ENCODE measurements at regions not wholly inside any gene's neighbourhood (a gene's known extent, or its start where the extent isn't known, plus 50 kb on each side); places are given as distances from the start of the nearest gene placed in this dataset.
A peak's percentile ranks its signal among the peaks of the same experiment; 100 is the strongest.
"Not testable (repeated sequence)": the region's sequence is repeated elsewhere in the genome, so short reads cannot be mapped to it uniquely, and the experiment has no call there.

- DNase-seq, result no peak
Observed at GRCh38 chr13:95391362-95391761, 90.1 kb upstream of the ABCC4 start.

- DNase-seq, result no peak
Observed at GRCh38 chr13:95391785-95392184, 90.5 kb upstream of the ABCC4 start.

GRCh38 chr13:95392597-95392996, 91.3 kb upstream of the ABCC4 start:
- DNase-seq, result no peak

GRCh38 chr13:95403349-95404140, 102.3 kb upstream of the ABCC4 start:
- DNase-seq, result no peak

GRCh38 chr13:95404141-95404882, 103.1 kb upstream of the ABCC4 start:
- DNase-seq, result peak; percentile 64

- DNase-seq, result no peak
Observed at GRCh38 chr13:95406176-95406575, 104.9 kb upstream of the ABCC4 start.

GRCh38 chr13:95411428-95412040, 110.3 kb upstream of the ABCC4 start:
- no peak for DNase-seq

GRCh38 chr13:95418946-95419345, 117.7 kb upstream of the ABCC4 start:
- DNase-seq, result no peak

GRCh38 chr13:95420501-95420900, 119.2 kb upstream of the ABCC4 start:
- DNase-seq, result no peak

- no peak for DNase-seq
Observed at GRCh38 chr13:95426631-95427030, 125.4 kb upstream of the ABCC4 start.

GRCh38 chr13:95430525-95430924, 122.0 kb upstream of the CLDN10 start:
- not testable (repeated sequence) for DNase-seq

- DNase-seq, result no peak
Observed at GRCh38 chr13:95432141-95432540, 120.4 kb upstream of the CLDN10 start.

- no peak for DNase-seq
Observed at GRCh38 chr13:95433537-95433936, 119.0 kb upstream of the CLDN10 start.

GRCh38 chr13:95434111-95434510, 118.4 kb upstream of the CLDN10 start:
- no peak for DNase-seq

- no peak for DNase-seq
Observed at GRCh38 chr13:95437561-95437960, 115.0 kb upstream of the CLDN10 start.

GRCh38 chr13:95438297-95438696, 114.2 kb upstream of the CLDN10 start:
- DNase-seq, result no peak

GRCh38 chr13:95440441-95441088, 112.0 kb upstream of the CLDN10 start:
- DNase-seq, result no peak

- DNase-seq, result no peak
Observed at GRCh38 chr13:95441326-95441725, 111.2 kb upstream of the CLDN10 start.

- no peak for DNase-seq
Observed at GRCh38 chr13:95444006-95444730, 108.4 kb upstream of the CLDN10 start.

GRCh38 chr13:95445131-95445530, 107.4 kb upstream of the CLDN10 start:
- DNase-seq, result no peak

GRCh38 chr13:95447814-95448213, 104.7 kb upstream of the CLDN10 start:
- DNase-seq, result no peak

GRCh38 chr13:95451656-95452055, 100.9 kb upstream of the CLDN10 start:
- no peak for DNase-seq

- DNase-seq, result no peak
Observed at GRCh38 chr13:95452375-95452774, 100.1 kb upstream of the CLDN10 start.
